GM23248 (cell line): ENCODE measurements at regions not wholly inside any gene's neighbourhood (a gene's known extent, or its start where the extent isn't known, plus 50 kb on each side); places are given as distances from the start of the nearest gene placed in this dataset.

Experiments
- DNase-seq: peaks from one replicate; pipeline ENCODE4 v3.0.0-alpha.2; 2015
- H2AFZ ChIP-seq: fragments of 200-600 bp; sonication (generic); 2 replicates; pipeline ENCODE4 v1.6.1; 2016; ENCODE audit warnings: antibody characterized with exemption
- H3F3A ChIP-seq: fragments of 200-600 bp; sonication (generic); 2 replicates; pipeline ENCODE4 v1.6.1; 2016; ENCODE audit warnings: mild to moderate bottlenecking, antibody characterized with exemption, mixed run types; ENCODE audit not compliant: insufficient read depth
- H3K27ac ChIP-seq: fragments of 200-600 bp; sonication (generic); 2 replicates; pipeline ENCODE4 v1.5.1; 2016; ENCODE audit warnings: mild to moderate bottlenecking
- H3K27me3 ChIP-seq: fragments of 200-600 bp; sonication (generic); replicated peaks from 2 replicates; pipeline ENCODE4 v1.6.1; 2016; ENCODE audit warnings: mild to moderate bottlenecking; ENCODE audit not compliant: insufficient read depth
- H3K36me3 ChIP-seq: fragments of 200-600 bp; sonication (generic); 2 replicates; pipeline ENCODE4 v1.6.1; 2016; ENCODE audit warnings: low read depth, mild to moderate bottlenecking
- H3K4me1 ChIP-seq: fragments of 200-600 bp; sonication (generic); 2 replicates; pipeline ENCODE4 v1.6.1; 2016; ENCODE audit warnings: mild to moderate bottlenecking; ENCODE audit not compliant: insufficient read depth
- H3K4me2 ChIP-seq: fragments of 200-600 bp; sonication (generic); one replicate; pipeline ENCODE4 v1.6.1; 2016; ENCODE audit warnings: mild to moderate bottlenecking; ENCODE audit not compliant: unreplicated experiment
- H3K4me3 ChIP-seq: fragments of 200-600 bp; sonication (generic); 2 replicates; pipeline ENCODE4 v1.5.1; 2016; ENCODE audit warnings: mild to moderate bottlenecking
- H3K79me2 ChIP-seq: fragments of 200-600 bp; sonication (generic); 2 replicates; pipeline ENCODE4 v1.6.1; 2016; ENCODE audit warnings: mild to moderate bottlenecking; ENCODE audit not compliant: insufficient read depth
- H3K9ac ChIP-seq: fragments of 200-600 bp; sonication (generic); 2 replicates; pipeline ENCODE4 v1.6.1; 2016; ENCODE audit warnings: mild to moderate bottlenecking
- H3K9me2 ChIP-seq: fragments of 200-600 bp; sonication (generic); 2 replicates; pipeline ENCODE4 v1.6.1; 2016; ENCODE audit warnings: mixed run types, mild to moderate bottlenecking, moderate library complexity; ENCODE audit not compliant: insufficient read depth
- H3K9me3 ChIP-seq: fragments of 200-600 bp; sonication (generic); one replicate; pipeline ENCODE4 v1.6.1; 2017; ENCODE audit warnings: low read depth
- H4K20me1 ChIP-seq: fragments of 200-600 bp; sonication (generic); 2 replicates; pipeline ENCODE4 v1.6.0; 2016; ENCODE audit not compliant: insufficient read depth
- EZH2 ChIP-seq: fragments of 200-600 bp; sonication (generic); IDR thresholded peaks from 2 replicates; pipeline ENCODE4 v1.6.1; 2018; ENCODE audit warnings: antibody characterized with exemption, mild to moderate bottlenecking; ENCODE audit not compliant: insufficient read depth, poor library complexity, severe bottlenecking
- EZH2phosphoT487 ChIP-seq: fragments of 200-600 bp; sonication (generic); IDR thresholded peaks from 2 replicates; pipeline ENCODE4 v1.6.1; 2018; ENCODE audit warnings: antibody characterized with exemption, moderate library complexity, mild to moderate bottlenecking, low read depth; ENCODE audit not compliant: insufficient read depth
- WGBS, 2 experiments: methylation state at CpG; one replicate each; pipeline ENCODE4 v1.1.6; 2015 to 2017; ENCODE audit warnings: low lambda C conversion rate in 2 of 2, low coverage in 1 of 2; ENCODE audit errors: missing lambda C conversion rate in 2 of 2; 5-methylcytosine and 5-hydroxymethylcytosine counted together
- in situ Hi-C: fragments of 300-500 bp; cut with MboI; formaldehyde crosslinking; loops from 2 replicates; pipeline ENCODE4 v1.15.0; 2020

- TF ChIP-seq EZH2phosphoT487 (no peak), EZH2 (no peak)
- H3K27me3 ChIP-seq: no peaks in the 10 kb centered on the region
- H3K9me2 ChIP-seq: no peaks in the 10 kb centered on the region
- no peaks in the 10 kb centered on the region for H3K36me3 ChIP-seq
- WGBS, 2 experiments: 34 to 46% methylated on average over 8 of the region's 8 CpGs
- H3K4me1 ChIP-seq: no peaks in the 10 kb centered on the region
- H2AFZ ChIP-seq: no peak overlapping the region
- H3K4me2 ChIP-seq: no peak overlapping the region
- H3K79me2 ChIP-seq: no peaks in the 10 kb centered on the region
- no peaks in the 10 kb centered on the region for H3K9me3 ChIP-seq
- in situ Hi-C loops: no loop called here
- no peaks in the 10 kb centered on the region for H4K20me1 ChIP-seq
- H3F3A ChIP-seq: no peaks in the 10 kb centered on the region
- H3K27ac ChIP-seq: no peak overlapping the region
- no peak overlapping the region for H3K9ac ChIP-seq
- no peak overlapping the region for H3K4me3 ChIP-seq
- no peak for DNase-seq
Observed at GRCh38 chr10:128735996-128736395, 609.8 kb upstream of the MKI67 start.

DNA sequence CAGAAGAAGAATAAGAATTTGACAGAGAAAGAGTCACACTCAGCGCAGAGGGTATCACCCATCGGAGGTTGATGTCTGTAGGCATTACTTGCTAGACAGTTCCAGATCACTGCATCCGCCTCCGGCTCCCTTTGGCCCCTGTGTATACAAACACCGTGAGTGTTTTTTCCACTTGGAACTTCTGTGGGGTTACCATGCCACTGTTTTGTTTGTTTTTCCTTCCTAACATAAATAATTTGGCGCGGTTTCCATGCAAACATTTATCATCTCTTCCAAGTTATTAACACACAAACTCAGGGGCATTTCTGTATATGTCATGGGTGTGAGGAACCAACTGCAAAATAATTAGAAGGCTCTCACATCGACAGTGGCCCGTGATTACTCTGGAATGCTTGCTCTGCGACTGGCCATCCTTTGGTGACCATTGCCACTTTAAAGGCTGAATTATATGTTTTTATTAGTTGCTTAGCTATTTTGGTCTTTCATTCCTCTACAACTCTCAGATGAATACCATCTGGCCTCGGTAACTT, 612.2 kb upstream of the MKI67 start:
- Histone ChIP-seq H3K9me2 (no peaks in the 10 kb centered on the region), H2AFZ (no peak overlapping the region)
- in situ Hi-C loops: no loop called here

GRCh38 chr10:128739930-128740329, 613.7 kb upstream of the MKI67 start:
- TF ChIP-seq EZH2: no peak
- TF ChIP-seq EZH2phosphoT487: no peak
- Histone ChIP-seq H3K9me2 (no peaks in the 10 kb centered on the region), H3K27me3 (no peaks in the 10 kb centered on the region), H2AFZ (no peak overlapping the region), H3K79me2 (no peaks in the 10 kb centered on the region), H3K27ac (no peak overlapping the region), H3F3A (no peaks in the 10 kb centered on the region), H3K4me1 (no peaks in the 10 kb centered on the region), H3K4me3 (no peak overlapping the region), H3K9ac (no peak overlapping the region), H3K36me3 (no peaks in the 10 kb centered on the region), H4K20me1 (no peaks in the 10 kb centered on the region), H3K4me2 (no peak overlapping the region), H3K9me3 (no peaks in the 10 kb centered on the region)
- 49 to 65% methylated on average over 9 of the region's 9 CpGs for WGBS, 2 experiments
- in situ Hi-C loops: no loop called here
- DNase-seq: no peak

More for the DNA sequence above, 612.2 kb upstream of the MKI67 start:
- H3K27me3 ChIP-seq: no peaks in the 10 kb centered on the region
- TF ChIP-seq EZH2phosphoT487 (no peak), EZH2 (no peak)
- no peaks in the 10 kb centered on the region for H3K9me3 ChIP-seq
- WGBS, 2 experiments: 30 to 36% methylated on average over 11 of the region's 11 CpGs
- no peak overlapping the region for H3K4me2 ChIP-seq
- DNase-seq: no peak
- no peaks in the 10 kb centered on the region for H3K36me3 ChIP-seq
- H3K79me2 ChIP-seq: no peaks in the 10 kb centered on the region
- H3K27ac ChIP-seq: no peak overlapping the region
- H3F3A ChIP-seq: no peaks in the 10 kb centered on the region
- H3K9ac ChIP-seq: no peak overlapping the region
- no peak overlapping the region for H3K4me3 ChIP-seq
- no peaks in the 10 kb centered on the region for H3K4me1 ChIP-seq
- no peaks in the 10 kb centered on the region for H4K20me1 ChIP-seq

DNA sequence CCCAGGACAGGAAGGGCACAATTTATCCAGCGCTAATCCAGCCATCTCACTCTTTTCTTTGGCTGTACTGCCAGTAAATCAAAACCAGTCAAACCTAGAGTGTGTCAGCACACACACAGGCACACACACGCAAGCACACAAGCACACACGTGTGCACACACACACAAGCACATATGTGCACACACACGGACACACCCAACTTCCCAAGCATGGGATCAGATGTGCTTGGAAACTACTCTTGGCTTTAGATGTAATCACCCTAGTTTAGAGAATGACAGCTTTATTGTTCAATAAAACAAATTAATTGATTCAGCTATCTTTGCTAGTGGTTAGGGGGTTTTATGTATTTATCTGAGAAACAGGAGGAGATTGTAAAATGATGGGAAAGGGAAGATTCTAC, 615.0 kb upstream of the MKI67 start:
- H3F3A ChIP-seq: no peaks in the 10 kb centered on the region
- no peaks in the 10 kb centered on the region for H4K20me1 ChIP-seq
- no peak overlapping the region for H3K27ac ChIP-seq
- no peak overlapping the region for H3K9ac ChIP-seq
- no peak for DNase-seq
- H3K9me2 ChIP-seq: no peaks in the 10 kb centered on the region
- H3K79me2 ChIP-seq: no peaks in the 10 kb centered on the region
- H3K27me3 ChIP-seq: no peaks in the 10 kb centered on the region
- in situ Hi-C loops: no loop called here
- no peak overlapping the region for H2AFZ ChIP-seq
- no peaks in the 10 kb centered on the region for H3K4me1 ChIP-seq
- H3K4me3 ChIP-seq: no peak overlapping the region
- H3K9me3 ChIP-seq: no peaks in the 10 kb centered on the region
- 41 to 52% methylated on average over 4 of the region's 4 CpGs for WGBS, 2 experiments
- TF ChIP-seq EZH2 (no peak), EZH2phosphoT487 (no peak)
- H3K36me3 ChIP-seq: no peaks in the 10 kb centered on the region
- no peak overlapping the region for H3K4me2 ChIP-seq

GRCh38 chr10:128741680-128742079, 615.5 kb upstream of the MKI67 start:
- Histone ChIP-seq H3K27ac (no peak overlapping the region), H3K4me2 (no peak overlapping the region), H3K36me3 (no peaks in the 10 kb centered on the region), H3K9me2 (no peaks in the 10 kb centered on the region), H3K79me2 (no peaks in the 10 kb centered on the region), H4K20me1 (no peaks in the 10 kb centered on the region), H2AFZ (no peak overlapping the region), H3K4me1 (no peaks in the 10 kb centered on the region), H3K27me3 (no peaks in the 10 kb centered on the region), H3F3A (no peaks in the 10 kb centered on the region), H3K9ac (no peak overlapping the region), H3K4me3 (no peak overlapping the region), H3K9me3 (no peaks in the 10 kb centered on the region)
- TF ChIP-seq EZH2 (no peak), EZH2phosphoT487 (no peak)
- in situ Hi-C loops: no loop called here
- 47% methylated on average over 5 of the region's 5 CpGs for WGBS, 2 experiments
- no peak for DNase-seq
